ENCODE measurements at regions not wholly inside any gene's neighbourhood (a gene's known extent, or its start where the extent isn't known, plus 50 kb on each side); places are given as distances from the start of the nearest gene placed in this dataset.

DNA sequence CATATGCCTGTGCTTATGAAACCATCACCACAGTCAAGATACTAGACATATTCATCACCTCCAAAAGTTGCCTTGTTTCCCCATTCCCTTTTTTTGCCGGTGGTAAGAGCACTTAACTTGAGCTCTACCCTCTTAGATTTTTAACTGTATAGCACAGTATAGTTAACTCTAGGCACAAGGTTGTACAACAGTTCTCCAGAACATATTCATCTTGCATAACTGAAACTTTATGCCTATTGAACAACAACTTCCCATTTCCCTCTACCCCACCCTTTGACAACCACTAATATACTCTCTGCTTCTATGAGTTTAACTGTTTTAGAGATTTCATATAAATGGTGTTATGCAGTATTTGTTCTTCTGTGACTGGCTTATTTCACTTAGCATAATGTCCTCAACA is 119.3 kb downstream of the ASB9 start:
- intact Hi-C loops (cut with micrococcal nuclease; ENCODE audit: unreplicated experiment) = no loop called here
- Histone ChIP-seq H2AFZ (ENCODE audit: low read length) (no peak overlapping the region), H3K27me3 (ENCODE audit: control insufficient read depth in 1 of 2, insufficient read depth in 2 of 2, low read length in 2 of 2) (no peaks in the 10 kb centered on the region), H3K4me2 (ENCODE audit: low read depth, low read length) (no peak overlapping the region), H3K36me3 (replicated peaks in 1 of 2; ENCODE audit: control insufficient read depth in 1 of 2, insufficient read depth in 2 of 2, low read length in 2 of 2) (no peaks in the 10 kb centered on the region), H3K9me3 (ENCODE audit: low read length) (no peaks in the 10 kb centered on the region), H4K20me1 (ENCODE audit: insufficient read depth, low read length) (no peaks in the 10 kb centered on the region), H3K4me3 (replicated peaks in 1 of 3; ENCODE audit: insufficient read depth in 1 of 3, low read depth in 2 of 3, low read length in 3 of 3) (no peak overlapping the region), H3K4me1 (ENCODE audit: insufficient read depth, low read length) (no peaks in the 10 kb centered on the region), H3K27ac (ENCODE audit: extremely low read length, insufficient read depth, low read length) (no peak overlapping the region), H3K79me2 (ENCODE audit: insufficient read depth, low read length) (no peaks in the 10 kb centered on the region), H3K9ac (ENCODE audit: insufficient read depth, low read depth, low read length) (no peak overlapping the region)
- ATAC-seq (no peak), FAIRE-seq (no peak), DNase-seq (ENCODE audit: low spot score) (no peak)
- in situ Hi-C loops (cut with HindIII; ENCODE audit: extremely low pct_ligation_motif_present, low pct_unique_long_range_greater_than_20kb) = no loop called here
- TF ChIP-seq POLR2G (IDR thresholded peaks at IDR 0.05; ENCODE audit: low read depth, low read length) (no peak), MYNN (CRISPR knock-in tag; IDR thresholded peaks at IDR 0.05; ENCODE audit: low read depth) (no peak), TBX3 (IDR thresholded peaks at IDR 0.05; ENCODE audit: borderline replicate concordance) (no peak), ZNF607 (CRISPR knock-in tag; IDR thresholded peaks at IDR 0.05; ENCODE audit: borderline replicate concordance) (no peak), HOXA5 (CRISPR knock-in tag; IDR thresholded peaks at IDR 0.05) (no peak), FOXP4 (CRISPR knock-in tag; IDR thresholded peaks at IDR 0.05) (no peak), NCOA5 (CRISPR knock-in tag; IDR thresholded peaks at IDR 0.05) (no peak), SALL2 (CRISPR knock-in tag; IDR thresholded peaks at IDR 0.05) (no peak), ZNF142 (CRISPR knock-in tag; IDR thresholded peaks at IDR 0.05) (no peak), RAD21 (CRISPR knock-in tag; IDR thresholded peaks at IDR 0.05) (no peak), KLF9 (CRISPR knock-in tag; IDR thresholded peaks at IDR 0.05; ENCODE audit: low read depth) (no peak), KMT2B (CRISPR knock-in tag; IDR thresholded peaks at IDR 0.05) (no peak), FOXJ3 (CRISPR knock-in tag; IDR thresholded peaks at IDR 0.05; ENCODE audit: borderline replicate concordance) (no peak), ZNF224 (CRISPR knock-in tag; IDR thresholded peaks at IDR 0.05) (no peak), MTF2 (CRISPR knock-in tag; IDR thresholded peaks at IDR 0.05; ENCODE audit: borderline replicate concordance) (no peak), ZFP62 (CRISPR knock-in tag; IDR thresholded peaks at IDR 0.05) (no peak)
- TF ChIP-seq, protein P1, sequence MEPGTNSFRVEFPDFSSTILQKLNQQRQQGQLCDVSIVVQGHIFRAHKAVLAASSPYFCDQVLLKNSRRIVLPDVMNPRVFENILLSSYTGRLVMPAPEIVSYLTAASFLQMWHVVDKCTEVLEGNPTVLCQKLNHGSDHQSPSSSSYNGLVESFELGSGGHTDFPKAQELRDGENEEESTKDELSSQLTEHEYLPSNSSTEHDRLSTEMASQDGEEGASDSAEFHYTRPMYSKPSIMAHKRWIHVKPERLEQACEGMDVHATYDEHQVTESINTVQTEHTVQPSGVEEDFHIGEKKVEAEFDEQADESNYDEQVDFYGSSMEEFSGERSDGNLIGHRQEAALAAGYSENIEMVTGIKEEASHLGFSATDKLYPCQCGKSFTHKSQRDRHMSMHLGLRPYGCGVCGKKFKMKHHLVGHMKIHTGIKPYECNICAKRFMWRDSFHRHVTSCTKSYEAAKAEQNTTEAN (CRISPR knock-in tag; conservative IDR thresholded peaks at IDR 0.05) = no peak
- 0% methylated on average over 1 of the region's 1 CpG for WGBS (ENCODE audit: low lambda C conversion rate)
- ChIA-PET POLR2A (no interaction called here), CTCF (ENCODE audit: low intra/inter-chr PET ratio, low total read pairs) (no interaction called here)
- no TSS peak for BruUV-seq (replicated peaks)

Measured in HepG2 (cell line).